Right lobe of liver (tissue), 6 donors: ENCODE measurements at regions not wholly inside any gene's neighbourhood (a gene's known extent, or its start where the extent isn't known, plus 50 kb on each side); places are given as distances from the start of the nearest gene placed in this dataset.

Experiments used
- ATAC-seq, 4 donors: fragments of 200-7000 bp; cut with Tn5 transposase; one replicate each; pipeline ENCODE4 v1.9.1; 2020; ENCODE audit warnings: mild to moderate bottlenecking in 4 of 4, moderate library complexity in 4 of 4
- DNase-seq, 3 donors: peaks; one replicate each; pipeline ENCODE4 v3.0.0-alpha.2; 2020
- H3K27ac ChIP-seq, 3 donors: fragments of 200-600 bp; one replicate each; pipeline ENCODE4 v1.8.0; 2022
- H3K27me3 ChIP-seq, 2 donors: fragments of 200-600 bp; one replicate each; pipeline ENCODE4 v1.8.0; 2022
- H3K36me3 ChIP-seq, 4 donors: fragments of 200-600 bp; sonication (generic) in 1 of 4; one replicate each; pipeline versions ENCODE4 v1.5.1 to v1.8.0; 2017 to 2022; ENCODE audit warnings: control low read depth in 1 of 4
- H3K4me1 ChIP-seq, 4 donors: fragments of 200-600 bp; sonication (generic) in 1 of 4; one replicate each; pipeline versions ENCODE4 v1.5.1 to v1.8.0; 2017 to 2022; ENCODE audit warnings: control low read depth in 1 of 4
- H3K4me3 ChIP-seq, 3 donors: fragments of 200-600 bp; one replicate each; pipeline ENCODE4 v1.8.0; 2022
- H3K9me3 ChIP-seq, 4 donors: fragments of 200-600 bp; sonication (generic) in 1 of 4; one replicate each; pipeline versions ENCODE4 v1.5.1 to v1.8.0; 2017 to 2022; ENCODE audit warnings: control low read depth in 1 of 4
- POLR2A ChIP-seq: fragments of 450-650 bp; IDR thresholded peaks from one replicate; pipeline ENCODE4 v1.6.1; 2017; ENCODE audit warnings: antibody characterized with exemption, mild to moderate bottlenecking
- WGBS: methylation state at CpG from one replicate; pipeline ENCODE4 v1.1.6; 2018; ENCODE audit warnings: low coverage, low lambda C conversion rate; ENCODE audit not compliant: insufficient coverage; ENCODE audit errors: missing lambda C conversion rate; 5-methylcytosine and 5-hydroxymethylcytosine counted together
- intact Hi-C, 2 donors: fragments of 100-400 bp; cut with DNase I; formaldehyde crosslinking; loops; one replicate each; pipeline versions ENCODE4 v1.11.2 to v1.14.1; 2022
- TF ChIP-seq, protein P1 (sequence below), 4 donors: fragments of 200-600 bp in 3 of 4; fragments of 450-650 bp in 1 of 4; IDR thresholded peaks; one replicate each; pipeline versions ENCODE4 v1.5.1 to v1.8.0; 2016 to 2022; ENCODE audit warnings: antibody characterized with exemption in 4 of 4, mild to moderate bottlenecking in 2 of 4
- donor health status: DM: no; HTN: yes; CAD: no.
- donor health status: DM: no; HTN: no; CAD: no.
- donor health status: DM: no; HTN: no; CAD: no.
- donor health status: DM: no; HTN: yes; CAD: no.
- donor health status: DM: no; HTN: yes; CAD: no.

DNA sequence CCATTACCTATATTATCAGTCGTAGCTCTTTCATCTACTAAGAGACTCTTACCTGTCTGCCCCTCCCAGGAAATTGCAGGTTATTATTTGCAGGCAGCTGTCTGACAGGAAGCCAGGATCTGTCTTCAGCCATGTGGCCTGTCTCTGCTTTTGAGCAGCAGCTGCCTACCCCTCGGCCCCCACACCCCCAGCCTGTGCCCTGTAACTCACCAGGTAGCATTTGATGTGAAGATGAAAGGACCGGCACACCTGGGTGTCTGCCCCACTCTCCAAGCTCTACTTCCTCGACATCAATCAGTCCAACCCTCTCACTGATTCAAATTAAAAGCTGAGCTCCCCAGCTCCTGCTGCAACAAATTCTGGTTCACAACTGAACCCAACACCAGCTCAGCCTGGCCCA is 197.2 kb upstream of the CTNNB1 start:
- TF ChIP-seq, protein P1, sequence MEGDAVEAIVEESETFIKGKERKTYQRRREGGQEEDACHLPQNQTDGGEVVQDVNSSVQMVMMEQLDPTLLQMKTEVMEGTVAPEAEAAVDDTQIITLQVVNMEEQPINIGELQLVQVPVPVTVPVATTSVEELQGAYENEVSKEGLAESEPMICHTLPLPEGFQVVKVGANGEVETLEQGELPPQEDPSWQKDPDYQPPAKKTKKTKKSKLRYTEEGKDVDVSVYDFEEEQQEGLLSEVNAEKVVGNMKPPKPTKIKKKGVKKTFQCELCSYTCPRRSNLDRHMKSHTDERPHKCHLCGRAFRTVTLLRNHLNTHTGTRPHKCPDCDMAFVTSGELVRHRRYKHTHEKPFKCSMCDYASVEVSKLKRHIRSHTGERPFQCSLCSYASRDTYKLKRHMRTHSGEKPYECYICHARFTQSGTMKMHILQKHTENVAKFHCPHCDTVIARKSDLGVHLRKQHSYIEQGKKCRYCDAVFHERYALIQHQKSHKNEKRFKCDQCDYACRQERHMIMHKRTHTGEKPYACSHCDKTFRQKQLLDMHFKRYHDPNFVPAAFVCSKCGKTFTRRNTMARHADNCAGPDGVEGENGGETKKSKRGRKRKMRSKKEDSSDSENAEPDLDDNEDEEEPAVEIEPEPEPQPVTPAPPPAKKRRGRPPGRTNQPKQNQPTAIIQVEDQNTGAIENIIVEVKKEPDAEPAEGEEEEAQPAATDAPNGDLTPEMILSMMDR (IDR thresholded peaks at IDR 0.05) = no peak
- TF ChIP-seq POLR2A = no peak
- no peak for DNase-seq
- Histone ChIP-seq H3K36me3 (no peaks in the 10 kb centered on the region), H3K4me3 (no peak overlapping the region), H3K9me3 (no peaks in the 10 kb centered on the region), H3K4me1 (no peaks in the 10 kb centered on the region), H3K27me3 (no peaks in the 10 kb centered on the region), H3K27ac (no peak overlapping the region)
- no peak for ATAC-seq
- WGBS = 76% methylated on average over 2 of the region's 4 CpGs
- intact Hi-C loops = no loop called here

DNA sequence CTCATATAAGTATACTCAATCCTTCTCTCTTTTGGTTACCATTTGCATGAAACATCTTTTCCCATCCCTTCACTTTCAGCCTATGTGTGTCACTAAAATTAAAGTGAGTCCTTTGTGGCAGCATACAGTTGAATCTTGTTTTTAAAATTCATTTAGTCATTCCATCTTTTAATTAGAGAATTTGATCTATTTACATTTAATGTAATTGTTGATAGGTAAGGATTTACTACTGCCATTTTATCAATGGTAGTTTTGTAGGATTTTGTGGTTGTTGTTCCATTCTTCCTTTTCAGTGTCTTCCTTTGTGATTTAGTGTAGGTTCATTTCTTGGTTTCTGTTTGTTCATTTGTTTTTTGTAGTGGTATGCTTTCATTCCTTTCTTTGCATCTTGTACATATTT is 191.9 kb upstream of the CTNNB1 start:
- no peak for ATAC-seq
- no peak for TF ChIP-seq POLR2A
- TF ChIP-seq, protein P1 (IDR thresholded peaks at IDR 0.05) = no peak
- Histone ChIP-seq H3K36me3 (no peaks in the 10 kb centered on the region), H3K27me3 (no peaks in the 10 kb centered on the region), H3K27ac (no peak overlapping the region), H3K9me3 (no peaks in the 10 kb centered on the region), H3K4me3 (no peak overlapping the region), H3K4me1 (no peaks in the 10 kb centered on the region)
- DNase-seq = no peak
- intact Hi-C loops = no loop called here

DNA sequence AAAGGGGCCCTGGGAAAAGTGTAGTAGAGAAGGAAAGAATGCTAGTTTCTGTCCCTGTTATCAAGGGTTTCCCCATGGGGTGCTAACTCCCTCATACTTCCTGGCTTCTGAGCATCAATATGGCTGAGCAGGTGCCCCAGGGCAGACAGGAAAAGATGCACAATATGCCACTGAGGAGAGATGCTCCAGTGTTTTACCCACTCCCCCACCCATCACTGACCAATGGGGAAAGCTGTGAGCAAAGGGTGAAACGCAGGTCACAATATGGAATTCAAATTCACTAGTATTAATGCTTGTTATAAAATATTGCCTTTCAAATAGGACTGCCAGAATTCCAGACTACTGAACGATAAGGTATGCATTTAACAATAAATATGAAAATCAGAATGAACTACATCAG is 187.5 kb upstream of the CTNNB1 start:
- no peak for DNase-seq

DNA sequence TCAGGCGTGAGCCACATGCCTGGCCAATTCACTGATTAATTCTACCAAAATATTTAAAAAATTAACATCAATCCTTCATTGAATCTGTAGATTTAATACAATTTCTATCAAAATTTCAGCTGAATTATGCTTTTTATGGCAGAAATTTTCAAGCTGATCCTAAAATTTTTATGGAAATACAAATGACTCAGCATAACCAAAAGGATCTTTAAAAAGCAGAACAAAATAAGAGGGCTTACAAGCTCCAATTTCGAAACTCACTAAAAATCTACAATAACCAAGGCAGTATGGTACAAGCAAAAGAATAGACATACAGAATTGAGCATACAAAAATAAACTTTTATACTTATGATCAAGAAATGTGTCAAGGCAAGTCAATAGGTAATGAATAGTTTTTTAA is 180.4 kb upstream of the CTNNB1 start:
- intact Hi-C loops = no loop called here
- no peaks in the 10 kb centered on the region for H3K4me1 ChIP-seq
- no peak for ATAC-seq
- H3K4me3 ChIP-seq = no peak overlapping the region
- TF ChIP-seq, protein P1 (IDR thresholded peaks at IDR 0.05) = no peak
- TF ChIP-seq POLR2A = no peak
- H3K9me3 ChIP-seq = no peaks in the 10 kb centered on the region
- DNase-seq = no peak
- 86% methylated on average over 2 of the region's 2 CpGs for WGBS
- H3K27me3 ChIP-seq = no peaks in the 10 kb centered on the region
- H3K36me3 ChIP-seq = no peaks in the 10 kb centered on the region
- H3K27ac ChIP-seq = no peak overlapping the region

More for the DNA sequence above, 187.5 kb upstream of the CTNNB1 start:
- no peak overlapping the region for H3K4me3 ChIP-seq
- H3K9me3 ChIP-seq = no peaks in the 10 kb centered on the region
- no peaks in the 10 kb centered on the region for H3K36me3 ChIP-seq
- intact Hi-C loops = no loop called here
- 62% methylated on average over 2 of the region's 2 CpGs for WGBS
- no peaks in the 10 kb centered on the region for H3K27me3 ChIP-seq
- ATAC-seq = no peak
- H3K27ac ChIP-seq = no peak overlapping the region
- H3K4me1 ChIP-seq = no peaks in the 10 kb centered on the region
- TF ChIP-seq, protein P1 (IDR thresholded peaks at IDR 0.05) = no peak
- no peak for TF ChIP-seq POLR2A
